Calu3 (cell line): ENCODE measurements at regions not wholly inside any gene's neighbourhood (a gene's known extent, or its start where the extent isn't known, plus 50 kb on each side); places are given as distances from the start of the nearest gene placed in this dataset.

Experiments used
- BruUV-seq: library from RNA; stranded (reverse); fragments of 400-500 nt; replicated peaks from 2 replicates; lab custom pipeline; 2021; lab: Mats Ljungman, UMichigan
- CTCF ChIA-PET: fragments of 300-600 bp; sonication (Branson Sonifier 250); formaldehyde crosslinking; loops from one replicate; lab custom pipeline; 2022; ENCODE audit warnings: antibody characterized with exemption; lab: Charles Lee
- DNase-seq: peaks from one replicate; pipeline ENCODE4 v3.0.0; 2022
- H3K27ac Mint-ChIP-seq: one replicate; pipeline ENCODE4 v1.8.0; 2022; ENCODE audit warnings: mixed read lengths; ENCODE audit not compliant: unreplicated experiment
- H3K27me3 Mint-ChIP-seq: one replicate; pipeline ENCODE4 v1.8.0; 2022; ENCODE audit warnings: mixed read lengths; ENCODE audit not compliant: unreplicated experiment
- H3K36me3 Mint-ChIP-seq: one replicate; pipeline ENCODE4 v1.8.0; 2022; ENCODE audit warnings: mild to moderate bottlenecking, moderate library complexity, mixed read lengths; ENCODE audit not compliant: insufficient read depth, unreplicated experiment
- H3K4me1 Mint-ChIP-seq: one replicate; pipeline ENCODE4 v1.8.0; 2022; ENCODE audit warnings: mild to moderate bottlenecking, low read depth, mixed read lengths; ENCODE audit not compliant: unreplicated experiment
- H3K4me3 Mint-ChIP-seq: one replicate; pipeline ENCODE4 v1.8.0; 2022; ENCODE audit warnings: mild to moderate bottlenecking, low read depth, moderate library complexity, mixed read lengths; ENCODE audit not compliant: unreplicated experiment
- H3K9me3 Mint-ChIP-seq: one replicate; pipeline ENCODE4 v1.8.0; 2022; ENCODE audit warnings: low read depth, mixed read lengths; ENCODE audit not compliant: unreplicated experiment
- intact Hi-C: fragments of 100-400 bp; cut with micrococcal nuclease; formaldehyde crosslinking; loops from one replicate; pipeline ENCODE4 v1.10.0; 2022; ENCODE audit not compliant: unreplicated experiment
- TF ChIP-seq, protein P1 (sequence below): fragments of 200-600 bp; IDR thresholded peaks from one replicate; pipeline ENCODE4 v1.8.0; 2022; ENCODE audit warnings: antibody characterized with exemption; ENCODE audit not compliant: unreplicated experiment

DNA sequence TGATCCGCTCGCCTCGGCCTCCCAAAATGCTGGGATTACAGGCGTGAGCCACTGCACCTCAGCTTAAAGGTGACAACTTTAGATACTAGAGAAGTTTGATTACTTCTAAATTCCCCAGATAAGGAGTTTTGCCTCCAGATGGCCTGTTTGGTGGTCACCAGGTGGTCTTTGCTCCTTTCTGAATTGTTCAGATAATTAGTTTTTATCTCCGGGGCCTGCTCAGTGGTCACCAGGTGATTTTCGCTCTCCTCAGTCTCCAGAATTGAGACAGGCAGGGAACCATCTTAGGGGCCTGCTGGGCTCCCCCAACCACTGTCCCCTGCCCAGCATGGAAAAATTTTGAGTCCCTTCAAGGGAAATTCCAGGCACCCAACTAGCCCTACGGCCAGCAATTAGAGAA, 62.6 kb downstream of the GPR6 start:
- H3K9me3 Mint-ChIP-seq = no peaks in the 10 kb centered on the region
- H3K4me1 Mint-ChIP-seq = peaks cover 14% of the 10 kb centered on the region
- H3K4me3 Mint-ChIP-seq = no peak overlapping the region
- TF ChIP-seq, protein P1, sequence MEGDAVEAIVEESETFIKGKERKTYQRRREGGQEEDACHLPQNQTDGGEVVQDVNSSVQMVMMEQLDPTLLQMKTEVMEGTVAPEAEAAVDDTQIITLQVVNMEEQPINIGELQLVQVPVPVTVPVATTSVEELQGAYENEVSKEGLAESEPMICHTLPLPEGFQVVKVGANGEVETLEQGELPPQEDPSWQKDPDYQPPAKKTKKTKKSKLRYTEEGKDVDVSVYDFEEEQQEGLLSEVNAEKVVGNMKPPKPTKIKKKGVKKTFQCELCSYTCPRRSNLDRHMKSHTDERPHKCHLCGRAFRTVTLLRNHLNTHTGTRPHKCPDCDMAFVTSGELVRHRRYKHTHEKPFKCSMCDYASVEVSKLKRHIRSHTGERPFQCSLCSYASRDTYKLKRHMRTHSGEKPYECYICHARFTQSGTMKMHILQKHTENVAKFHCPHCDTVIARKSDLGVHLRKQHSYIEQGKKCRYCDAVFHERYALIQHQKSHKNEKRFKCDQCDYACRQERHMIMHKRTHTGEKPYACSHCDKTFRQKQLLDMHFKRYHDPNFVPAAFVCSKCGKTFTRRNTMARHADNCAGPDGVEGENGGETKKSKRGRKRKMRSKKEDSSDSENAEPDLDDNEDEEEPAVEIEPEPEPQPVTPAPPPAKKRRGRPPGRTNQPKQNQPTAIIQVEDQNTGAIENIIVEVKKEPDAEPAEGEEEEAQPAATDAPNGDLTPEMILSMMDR = no peak
- intact Hi-C loops = loop anchor here (1.0 kb wide), 1 partner anchor 513 kb away; no protein-coding TSS in a partner anchor
- H3K36me3 Mint-ChIP-seq = peaks cover 10% of the 10 kb centered on the region
- CTCF ChIA-PET = interaction anchor here (0.7 to 5.1 kb wide), 5 partner anchors 148 to 513 kb away, joined by 3 to 123 read pairs (median 17); no protein-coding TSS in a partner anchor
- no peak for DNase-seq
- no peak overlapping the region for H3K27ac Mint-ChIP-seq
- no TSS peak for BruUV-seq
- H3K27me3 Mint-ChIP-seq = no peaks in the 10 kb centered on the region

DNA sequence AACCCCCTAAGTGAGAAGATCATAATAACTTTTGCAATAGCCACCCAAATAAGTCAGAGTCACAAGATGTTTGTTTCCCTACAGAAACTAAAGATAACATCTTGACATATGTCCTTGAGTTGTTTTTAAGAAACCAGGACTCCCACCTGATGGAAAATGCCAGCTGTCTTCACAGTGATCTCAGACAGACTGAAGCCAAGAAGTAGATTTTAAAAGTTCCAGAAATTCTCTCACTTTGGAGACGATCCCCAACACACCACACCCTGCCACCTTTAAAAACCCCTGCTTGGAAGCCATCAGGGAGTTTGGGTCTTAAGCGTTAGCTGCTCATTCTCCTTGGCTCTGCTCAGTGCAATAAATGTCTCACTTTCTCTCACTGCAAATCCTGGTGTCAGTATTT, 63.0 kb downstream of the GPR6 start:
- BruUV-seq = no TSS peak
- Mint-ChIP-seq H3K9me3 (no peaks in the 10 kb centered on the region), H3K4me3 (no peak overlapping the region), H3K36me3 (peaks cover 10% of the 10 kb centered on the region), H3K4me1 (peaks cover 14% of the 10 kb centered on the region), H3K27ac (no peak overlapping the region), H3K27me3 (no peaks in the 10 kb centered on the region)
- CTCF ChIA-PET = interaction anchor here (4.2 to 5.1 kb wide), 2 partner anchors 148 to 337 kb away, joined by 104 to 123 read pairs; no protein-coding TSS in a partner anchor
- DNase-seq = no peak
- intact Hi-C loops = no loop called here
- TF ChIP-seq, protein P1 = no peak

DNA sequence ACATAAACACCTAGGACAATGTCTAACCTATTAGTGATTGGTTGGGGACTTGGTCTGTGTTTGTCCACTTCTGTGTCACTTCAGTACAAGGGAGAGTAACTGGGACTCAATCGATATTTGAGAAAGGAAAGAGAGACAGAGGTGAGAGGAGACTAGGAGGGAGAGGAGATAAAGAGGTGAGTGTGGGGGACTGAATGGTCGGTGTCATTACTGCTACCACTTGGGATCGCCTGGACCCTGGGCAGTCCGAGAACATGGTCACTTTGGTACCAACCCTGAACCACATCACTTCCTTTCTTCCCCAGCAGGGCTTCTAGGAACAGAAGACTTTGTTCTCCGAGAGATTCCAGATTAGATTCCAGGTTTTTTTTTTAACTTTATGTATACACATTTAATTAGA, 63.7 kb downstream of the GPR6 start:
- TF ChIP-seq, protein P1 = no peak
- CTCF ChIA-PET = interaction anchor here (4.2 to 5.1 kb wide), 2 partner anchors 149 to 338 kb away, joined by 104 to 123 read pairs; no protein-coding TSS in a partner anchor
- H3K36me3 Mint-ChIP-seq = peaks cover 10% of the 10 kb centered on the region
- H3K9me3 Mint-ChIP-seq = no peaks in the 10 kb centered on the region
- BruUV-seq = no TSS peak
- H3K27me3 Mint-ChIP-seq = no peaks in the 10 kb centered on the region
- no peak overlapping the region for H3K4me3 Mint-ChIP-seq
- DNase-seq = no peak
- H3K4me1 Mint-ChIP-seq = peaks cover 14% of the 10 kb centered on the region
- no peak overlapping the region for H3K27ac Mint-ChIP-seq
- intact Hi-C loops = no loop called here

DNA sequence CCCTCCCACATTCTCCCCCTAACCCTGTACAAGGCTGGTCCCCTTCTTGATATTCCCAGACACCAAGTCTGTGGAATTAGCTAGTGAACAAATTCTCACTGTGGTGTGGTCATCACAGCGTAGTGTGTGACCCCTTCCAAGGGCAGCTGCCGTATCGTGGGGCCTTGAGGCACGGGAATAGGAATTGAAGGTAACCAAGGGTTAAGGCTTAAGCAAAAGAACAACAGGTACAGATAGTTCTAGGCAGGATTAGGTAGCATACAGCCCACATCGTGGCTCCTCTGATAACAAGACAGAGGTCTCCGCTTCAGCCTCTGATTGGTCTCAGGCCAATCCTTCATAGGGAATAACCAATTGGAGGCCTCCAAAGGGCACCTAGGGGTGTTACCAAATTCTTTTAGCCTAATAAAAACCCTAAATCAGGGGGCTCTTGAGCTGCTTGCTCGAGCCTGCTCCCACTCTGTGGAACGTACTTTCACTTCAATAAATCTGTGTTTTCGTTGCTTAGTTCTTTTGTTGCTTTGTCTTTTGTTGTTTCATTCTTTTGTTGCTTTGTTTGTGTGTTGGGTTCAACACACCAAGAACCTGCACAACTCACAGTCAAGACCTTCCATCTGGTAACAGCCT, 64.7 kb downstream of the GPR6 start:
- intact Hi-C loops = no loop called here
- CTCF ChIA-PET = no interaction called here
- no peak overlapping the region for H3K4me3 Mint-ChIP-seq
- H3K9me3 Mint-ChIP-seq = no peaks in the 10 kb centered on the region
- no peaks in the 10 kb centered on the region for H3K27me3 Mint-ChIP-seq
- H3K27ac Mint-ChIP-seq = no peak overlapping the region
- TF ChIP-seq, protein P1 = no peak
- no peak for DNase-seq
- peaks cover 14% of the 10 kb centered on the region for H3K4me1 Mint-ChIP-seq
- H3K36me3 Mint-ChIP-seq = peaks cover 10% of the 10 kb centered on the region
- no TSS peak for BruUV-seq
